ENCODE measurements at regions not wholly inside any gene's neighbourhood (a gene's known extent, or its start where the extent isn't known, plus 50 kb on each side); places are given as distances from the start of the nearest gene placed in this dataset.
"Not testable (repeated sequence)": the region's sequence is repeated elsewhere in the genome, so short reads cannot be mapped to it uniquely, and the experiment has no call there.

DNA sequence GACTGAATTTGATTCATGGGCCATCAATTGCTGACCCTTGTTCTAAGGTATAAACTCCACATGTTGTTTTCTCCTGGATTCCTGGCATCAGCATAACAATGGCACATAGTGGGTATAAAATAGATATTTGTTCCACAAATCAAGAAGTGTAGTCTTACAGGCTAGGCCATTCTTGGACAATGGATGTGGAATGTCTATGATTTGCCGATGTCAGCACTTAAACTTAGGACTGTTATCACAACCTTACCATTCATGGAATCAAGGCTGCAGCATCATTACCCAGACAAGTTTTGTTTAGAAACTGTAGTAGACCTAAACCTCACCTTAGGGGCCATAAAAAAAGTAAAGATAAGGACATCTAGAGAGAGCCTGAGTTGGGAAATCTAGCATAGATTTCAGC, 680.0 kb downstream of the BRINP1 start:
- no peak for DNase-seq (ENCODE audit: extremely low spot score)
- Histone ChIP-seq H3K27ac (replicated peaks in 1 of 4) (no peak overlapping the region), H3K9me3 (no peaks in the 10 kb centered on the region), H3K36me3 (no peaks in the 10 kb centered on the region), H3K27me3 (no peaks in the 10 kb centered on the region), H3K4me3 (no peak overlapping the region), H3K4me1 (no peaks in the 10 kb centered on the region)
- intact Hi-C loops (cut with DNase I): no loop called here
- WGBS: 81% methylated on average over 1 of the region's 1 CpG
- TF ChIP-seq EP300 (IDR thresholded peaks at IDR 0.05) (no peak), POLR2AphosphoS5 (IDR thresholded peaks at IDR 0.05) (no peak), POLR2A (IDR thresholded peaks at IDR 0.05; ENCODE audit: low read depth) (no peak)
- TF ChIP-seq, protein P1, sequence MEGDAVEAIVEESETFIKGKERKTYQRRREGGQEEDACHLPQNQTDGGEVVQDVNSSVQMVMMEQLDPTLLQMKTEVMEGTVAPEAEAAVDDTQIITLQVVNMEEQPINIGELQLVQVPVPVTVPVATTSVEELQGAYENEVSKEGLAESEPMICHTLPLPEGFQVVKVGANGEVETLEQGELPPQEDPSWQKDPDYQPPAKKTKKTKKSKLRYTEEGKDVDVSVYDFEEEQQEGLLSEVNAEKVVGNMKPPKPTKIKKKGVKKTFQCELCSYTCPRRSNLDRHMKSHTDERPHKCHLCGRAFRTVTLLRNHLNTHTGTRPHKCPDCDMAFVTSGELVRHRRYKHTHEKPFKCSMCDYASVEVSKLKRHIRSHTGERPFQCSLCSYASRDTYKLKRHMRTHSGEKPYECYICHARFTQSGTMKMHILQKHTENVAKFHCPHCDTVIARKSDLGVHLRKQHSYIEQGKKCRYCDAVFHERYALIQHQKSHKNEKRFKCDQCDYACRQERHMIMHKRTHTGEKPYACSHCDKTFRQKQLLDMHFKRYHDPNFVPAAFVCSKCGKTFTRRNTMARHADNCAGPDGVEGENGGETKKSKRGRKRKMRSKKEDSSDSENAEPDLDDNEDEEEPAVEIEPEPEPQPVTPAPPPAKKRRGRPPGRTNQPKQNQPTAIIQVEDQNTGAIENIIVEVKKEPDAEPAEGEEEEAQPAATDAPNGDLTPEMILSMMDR (IDR thresholded peaks at IDR 0.05): no peak

DNA sequence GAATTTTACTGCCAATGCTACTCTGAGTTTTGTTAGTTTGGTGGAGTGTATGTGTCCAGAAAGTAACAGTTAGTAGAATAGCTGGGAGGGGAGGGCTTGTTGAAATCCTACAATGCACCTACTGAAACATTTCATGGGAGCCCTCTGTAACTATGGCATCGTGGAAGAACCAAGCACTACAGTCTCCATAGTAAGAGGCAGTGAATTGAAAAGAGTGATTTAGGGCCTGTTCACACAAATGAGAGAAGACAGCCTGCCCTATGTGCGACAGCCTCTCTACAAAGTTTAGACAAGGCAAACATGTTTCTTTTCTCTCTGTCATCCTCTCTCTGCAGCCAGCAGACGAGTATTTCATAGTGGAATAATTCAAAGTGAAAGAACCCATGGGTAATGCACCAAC, 676.6 kb downstream of the BRINP1 start:
- 45% methylated on average over 3 of the region's 3 CpGs for WGBS
- no peak overlapping the region for H3K27ac ChIP-seq (replicated peaks in 1 of 4)
- no peak for DNase-seq (ENCODE audit: extremely low spot score)
- no peaks in the 10 kb centered on the region for H3K4me1 ChIP-seq
- no peak for TF ChIP-seq POLR2AphosphoS5 (IDR thresholded peaks at IDR 0.05)
- no peak for TF ChIP-seq EP300 (IDR thresholded peaks at IDR 0.05)
- TF ChIP-seq POLR2A (IDR thresholded peaks at IDR 0.05; ENCODE audit: low read depth): no peak
- TF ChIP-seq, protein P1 (IDR thresholded peaks at IDR 0.05): no peak
- H3K9me3 ChIP-seq: no peaks in the 10 kb centered on the region
- intact Hi-C loops (cut with DNase I): no loop called here
- no peaks in the 10 kb centered on the region for H3K36me3 ChIP-seq
- no peaks in the 10 kb centered on the region for H3K27me3 ChIP-seq
- no peak overlapping the region for H3K4me3 ChIP-seq

DNA sequence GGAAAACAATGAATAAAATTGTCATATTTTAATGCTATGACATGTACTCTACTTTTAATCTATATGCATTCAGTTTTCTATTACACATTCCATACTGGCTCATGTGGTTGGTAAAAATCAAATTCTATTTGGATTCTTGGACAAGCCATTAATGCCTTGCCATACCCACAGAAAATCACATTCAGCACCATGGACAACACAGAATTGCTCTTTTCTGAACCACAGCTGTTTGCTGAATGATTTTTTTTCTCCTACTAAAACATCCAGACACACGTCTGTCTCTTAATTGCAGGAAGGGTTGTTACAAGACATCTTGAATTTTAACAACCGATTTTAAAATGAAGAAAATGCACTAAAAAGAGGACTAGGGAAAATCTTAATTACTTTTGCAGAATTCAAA, 675.6 kb downstream of the BRINP1 start:
- H3K27me3 ChIP-seq: no peaks in the 10 kb centered on the region
- WGBS: 44% methylated on average over 2 of the region's 2 CpGs
- intact Hi-C loops (cut with DNase I): no loop called here

DNA sequence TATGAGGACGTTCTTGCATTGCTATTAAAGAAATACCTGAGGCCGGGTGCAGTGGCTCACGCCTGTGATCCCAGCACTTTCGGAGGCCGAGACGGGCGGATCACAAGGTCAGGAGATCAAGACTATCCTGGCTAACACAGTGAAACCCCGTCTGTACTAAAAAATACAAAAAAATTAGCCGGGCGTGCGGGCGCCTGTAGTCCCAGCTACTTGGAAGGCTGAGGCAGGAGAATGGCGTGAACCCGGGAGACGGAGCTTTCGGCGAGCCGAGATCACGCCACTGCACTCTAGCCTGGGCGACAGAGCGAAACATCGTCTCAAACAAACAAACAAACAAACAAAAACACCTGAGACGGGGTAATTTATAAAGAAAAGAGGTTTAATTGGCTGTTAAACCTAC, 674.0 kb downstream of the BRINP1 start:
- H3K9me3 ChIP-seq; H3K4me1 ChIP-seq; DNase-seq (ENCODE audit: extremely low spot score); H3K4me3 ChIP-seq; H3K27ac ChIP-seq (replicated peaks in 1 of 4); intact Hi-C loops (cut with DNase I); H3K36me3 ChIP-seq; H3K27me3 ChIP-seq: not testable (repeated sequence)
- WGBS: 87% methylated on average over 23 of the region's 23 CpGs

More for the DNA sequence above, 675.6 kb downstream of the BRINP1 start:
- Histone ChIP-seq H3K4me1 (no peaks in the 10 kb centered on the region), H3K27ac (replicated peaks in 1 of 4) (no peak overlapping the region), H3K9me3 (no peaks in the 10 kb centered on the region), H3K36me3 (no peaks in the 10 kb centered on the region), H3K4me3 (no peak overlapping the region)
- TF ChIP-seq, protein P1 (IDR thresholded peaks at IDR 0.05): no peak
- TF ChIP-seq POLR2A (IDR thresholded peaks at IDR 0.05; ENCODE audit: low read depth) (no peak), POLR2AphosphoS5 (IDR thresholded peaks at IDR 0.05) (no peak)
- DNase-seq (ENCODE audit: extremely low spot score): no peak

DNA sequence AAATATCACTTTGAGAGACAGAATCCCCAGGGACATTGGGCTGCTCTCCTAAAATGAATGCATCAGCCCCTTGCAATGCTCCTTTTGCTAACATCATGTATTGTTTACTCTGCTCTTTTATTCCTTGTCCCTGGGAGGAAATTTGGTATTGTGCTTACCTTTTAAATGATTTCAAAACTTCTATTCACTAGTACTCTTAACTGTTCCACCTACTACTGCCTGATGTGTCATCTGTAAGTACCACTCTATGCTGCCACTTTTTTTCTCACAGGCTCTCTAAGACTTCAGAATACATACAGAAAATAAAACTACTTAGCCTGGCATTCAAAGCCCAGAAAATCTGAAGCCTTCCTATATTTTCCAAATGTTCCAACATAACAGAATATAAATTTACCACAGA, 667.2 kb downstream of the BRINP1 start:
- no peaks in the 10 kb centered on the region for H3K9me3 ChIP-seq
- no peaks in the 10 kb centered on the region for H3K27me3 ChIP-seq
- TF ChIP-seq EP300 (IDR thresholded peaks at IDR 0.05): no peak
- TF ChIP-seq POLR2A (IDR thresholded peaks at IDR 0.05; ENCODE audit: low read depth): no peak
- TF ChIP-seq, protein P1 (IDR thresholded peaks at IDR 0.05): no peak
- no peak for TF ChIP-seq POLR2AphosphoS5 (IDR thresholded peaks at IDR 0.05)
- DNase-seq (ENCODE audit: extremely low spot score): no peak
- no peak overlapping the region for H3K27ac ChIP-seq (replicated peaks in 1 of 4)
- no peak overlapping the region for H3K4me3 ChIP-seq
- intact Hi-C loops (cut with DNase I): no loop called here
- H3K4me1 ChIP-seq: no peaks in the 10 kb centered on the region
- no peaks in the 10 kb centered on the region for H3K36me3 ChIP-seq

Data from esophagus muscularis mucosa (tissue), 4 donors.